Motor neuron (in vitro differentiated cells): ENCODE measurements at regions not wholly inside any gene's neighbourhood (a gene's known extent, or its start where the extent isn't known, plus 50 kb on each side); places are given as distances from the start of the nearest gene placed in this dataset.
"Not testable (repeated sequence)": the region's sequence is repeated elsewhere in the genome, so short reads cannot be mapped to it uniquely, and the experiment has no call there.

Experiments used
- ATAC-seq, 8 experiments: fragments of 200-7000 bp; cut with Tn5 transposase; replicated peaks in 6 of 8; 2 replicates each; pipeline ENCODE4 v1.8.0; 2021; ENCODE audit warnings: mild to moderate bottlenecking in 8 of 8, moderate library complexity in 8 of 8
- H3K27ac ChIP-seq, 2 donors: fragments of 250-450 bp; sonication (Bioruptor Pico); 2 replicates each; pipeline ENCODE4 v1.9.0; 2021; ENCODE audit warnings: antibody characterized with exemption in 2 of 2, mild to moderate bottlenecking in 2 of 2, moderate library complexity in 1 of 2
- H3K4me1 ChIP-seq, 2 donors: fragments of 250-450 bp; sonication (Bioruptor Pico); replicated peaks in 1 of 2; 2 replicates each; pipeline ENCODE4 v1.6.1; 2021; ENCODE audit warnings: antibody characterized with exemption in 2 of 2, mild to moderate bottlenecking in 2 of 2, moderate library complexity in 1 of 2
- H3K4me3 ChIP-seq, 5 donors: fragments of 250-450 bp; sonication (Bioruptor Pico); 2 replicates each; pipeline ENCODE4 v1.9.0; 2021; ENCODE audit warnings: antibody characterized with exemption in 5 of 5, mild to moderate bottlenecking in 5 of 5, moderate library complexity in 4 of 5
- WGBS, 10 experiments: fragments of 450-650 bp; shearing (Covaris generic); methylation state at CpG; one replicate each; pipeline ENCODE4 v1.0.0; 2022; 5-methylcytosine and 5-hydroxymethylcytosine counted together
- in situ Hi-C, 9 experiments: fragments of 400-800 bp; cut with MboI; loops; one replicate each; pipeline ENCODE4 v1.15.0; 2021; ENCODE audit warnings: low sequenced_read_pairs in 9 of 9, low pct_unique_long_range_greater_than_20kb in 2 of 9; ENCODE audit not compliant: unreplicated experiment in 9 of 9

DNA sequence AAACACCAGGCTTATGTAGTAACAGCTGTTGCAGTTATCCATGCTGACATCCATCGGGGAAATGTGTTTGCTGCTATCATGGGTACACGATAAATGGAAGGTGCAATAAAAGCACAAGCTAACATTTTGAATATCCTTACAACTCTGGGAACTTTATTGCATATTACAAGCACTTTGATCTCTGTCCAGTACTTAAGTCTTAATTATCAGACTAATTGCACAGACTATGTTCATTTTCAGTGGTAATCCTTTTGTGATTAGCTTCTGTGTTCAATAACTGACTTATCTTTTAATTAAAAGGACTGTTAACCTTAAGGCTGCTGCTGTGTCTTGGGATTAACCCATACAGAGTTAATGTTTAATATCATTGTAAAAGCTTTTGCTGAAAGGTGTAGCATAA is 101.4 kb upstream of the ATP5MC3 start:
- 17 to 100% (median 42%) methylated on average over 1 to 2 of the region's 2 CpGs; no CpG with 5 or more reads in 1 of the 10 experiments for WGBS, 10 experiments
- Histone ChIP-seq H3K4me1 (peaks cover 12 to 28% of the 10 kb centered on the region in 2 donors), H3K27ac (no peak overlapping the region), H3K4me3 (no peak overlapping the region)
- peak in 2 of 8 experiments; percentile 34 to 43 for ATAC-seq
- in situ Hi-C loops: loop anchor here in 1 of 9 experiments (25.0 kb wide), 1 partner anchor 246 kb away; no protein-coding TSS in a partner anchor

DNA sequence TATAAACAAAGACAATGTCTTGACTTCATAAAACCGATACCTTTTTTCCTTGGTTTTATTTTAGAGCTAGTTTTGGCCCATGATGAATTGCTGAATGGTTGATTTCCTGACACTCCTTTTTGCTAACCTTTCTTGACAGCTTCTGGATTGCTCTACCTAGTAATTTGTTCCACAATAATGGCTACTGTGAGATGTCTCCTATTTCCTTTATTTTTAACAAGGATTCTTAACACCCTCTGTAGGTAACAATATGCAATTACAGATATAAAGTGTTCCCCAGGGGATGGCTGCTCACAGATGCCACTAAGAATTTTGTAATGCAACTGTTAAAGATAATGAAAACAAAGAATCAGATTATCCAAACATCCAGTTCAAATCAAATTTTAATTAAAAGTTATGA is 100.8 kb upstream of the ATP5MC3 start:
- in situ Hi-C loops: loop anchor here in 1 of 9 experiments (25.0 kb wide), 1 partner anchor 245 kb away; no protein-coding TSS in a partner anchor

DNA sequence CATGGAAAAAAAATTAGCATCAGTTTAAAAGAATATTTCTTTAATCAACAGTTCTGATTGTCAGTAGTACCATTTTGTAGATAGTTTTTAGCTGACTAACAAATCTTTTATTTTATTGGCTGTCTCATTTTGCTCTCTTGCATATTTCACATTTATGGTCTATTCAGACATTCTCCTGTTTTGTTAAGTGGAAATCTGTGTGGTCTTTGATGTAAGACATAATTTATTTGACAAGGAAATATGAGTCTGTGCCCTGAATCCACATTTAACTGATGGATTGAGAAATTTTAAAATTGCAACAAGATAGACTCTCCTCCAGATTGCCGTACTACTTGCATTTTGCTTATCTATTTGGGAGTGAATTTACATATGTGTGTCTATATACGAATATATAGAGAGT is 96.3 kb upstream of the ATP5MC3 start:
- in situ Hi-C loops: loop anchor here in 1 of 9 experiments (25.0 kb wide), 1 partner anchor 240 kb away; no protein-coding TSS in a partner anchor
- H3K27ac ChIP-seq: no peak overlapping the region
- H3K4me3 ChIP-seq: no peak overlapping the region
- peaks cover 8 to 34% of the 10 kb centered on the region in 2 donors for H3K4me1 ChIP-seq
- ATAC-seq: peak in 1 of 8 experiments; percentile 34
- WGBS, 10 experiments: 33 to 86% (median 71%) methylated on average over 1 to 2 of the region's 2 CpGs; no CpG with 5 or more reads in 1 of the 10 experiments

More for the DNA sequence above, 100.8 kb upstream of the ATP5MC3 start:
- H3K27ac ChIP-seq: no peak overlapping the region
- WGBS, 10 experiments: 29 to 100% (median 78%) methylated on average over 1 of the region's 1 CpG; no CpG with 5 or more reads in 2 of the 10 experiments
- peaks cover 12 to 34% of the 10 kb centered on the region in 2 donors for H3K4me1 ChIP-seq
- H3K4me3 ChIP-seq: no peak overlapping the region
- ATAC-seq: peak; percentile 48 to 82 (median 68)

GRCh38 chr2:175275539-175275938 is 94.0 kb upstream of the ATP5MC3 start:
- Histone ChIP-seq H3K27ac (no peak overlapping the region), H3K4me3 (no peak overlapping the region), H3K4me1 (peaks cover 0 to 15% of the 10 kb centered on the region in 2 donors)
- peak in 2 of 8 experiments; percentile 66 to 77 for ATAC-seq
- 21 to 75% (median 60%) methylated on average over 1 to 2 of the region's 2 CpGs; no CpG with 5 or more reads in 1 of the 10 experiments for WGBS, 10 experiments
- in situ Hi-C loops: loop anchor here in 1 of 9 experiments (25.0 kb wide), 1 partner anchor 238 kb away; no protein-coding TSS in a partner anchor

DNA sequence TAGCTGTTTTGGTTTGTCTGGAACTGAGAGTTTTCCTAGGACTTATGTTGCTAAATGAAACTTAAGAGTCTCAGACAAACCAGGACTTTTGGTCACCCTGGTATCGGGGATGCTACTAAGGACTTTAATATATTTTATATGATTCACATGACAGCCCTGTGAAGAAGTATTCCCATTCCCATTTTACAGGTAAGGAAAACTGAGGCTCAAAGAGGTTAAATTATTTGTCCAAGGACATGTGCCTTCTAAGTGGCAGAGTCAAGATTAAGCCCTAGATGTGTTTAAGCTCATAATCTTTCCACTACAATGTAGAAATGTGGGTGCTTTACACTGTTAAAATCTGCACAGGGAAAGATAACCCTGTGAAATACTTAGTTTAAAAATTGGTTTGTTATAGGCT is 77.7 kb upstream of the ATP5MC3 start:
- Histone ChIP-seq H3K4me1 (peaks cover 0 to 7% of the 10 kb centered on the region in 2 donors), H3K4me3 (no peak overlapping the region), H3K27ac (no peak overlapping the region)
- in situ Hi-C loops: no loop called here
- 80 to 100% (median 94%) methylated on average over 1 of the region's 1 CpG; no CpG with 5 or more reads in 4 of the 10 experiments for WGBS, 10 experiments
- no peak for ATAC-seq

GRCh38 chr2:175256806-175257585 is 75.5 kb upstream of the ATP5MC3 start:
- Histone ChIP-seq H3K27ac (no peak overlapping the region), H3K4me1 (peaks cover 0 to 3% of the 10 kb centered on the region in 2 donors), H3K4me3 (no peak overlapping the region)
- ATAC-seq: no peak
- 28 to 100% (median 96%) methylated on average over 1 to 16 of the region's 69 CpGs; no CpG with 5 or more reads in 4 of the 10 experiments for WGBS, 10 experiments
- in situ Hi-C loops: no loop called here

DNA sequence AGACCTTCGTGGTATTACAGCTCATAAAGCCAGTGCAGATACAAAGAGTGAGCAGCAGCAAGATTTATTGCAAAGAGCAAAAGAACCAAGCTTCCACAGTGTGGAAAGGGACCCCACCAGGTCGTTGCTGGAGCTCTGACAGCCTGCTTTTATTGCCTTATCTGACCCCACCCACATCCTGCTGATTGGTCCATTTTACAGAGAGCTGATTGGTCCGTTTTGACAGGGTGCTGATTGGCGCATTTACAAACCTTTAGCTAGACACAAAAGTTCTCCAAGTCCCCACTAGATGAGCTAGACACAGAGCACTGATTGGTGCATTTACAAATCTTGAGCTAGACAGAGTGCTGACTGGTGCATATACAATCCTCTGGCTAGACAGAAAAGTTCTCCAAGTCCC is 74.9 kb upstream of the ATP5MC3 start:
- 10 to 100% (median 63%) methylated on average over 1 to 4 of the region's 4 CpGs; no CpG with 5 or more reads in 3 of the 10 experiments for WGBS, 10 experiments
- ATAC-seq, in situ Hi-C loops: not testable (repeated sequence)

GRCh38 chr2:175253871-175254270 is 72.4 kb upstream of the ATP5MC3 start:
- no peak for ATAC-seq
- WGBS, 10 experiments: 0 to 73% (median 63%) methylated on average over 1 to 3 of the region's 3 CpGs; no CpG with 5 or more reads in 1 of the 10 experiments
- H3K27ac ChIP-seq: no peak overlapping the region
- H3K4me1 ChIP-seq: no peaks in the 10 kb centered on the region
- in situ Hi-C loops: no loop called here
- no peak overlapping the region for H3K4me3 ChIP-seq

More for the DNA sequence above, 74.9 kb upstream of the ATP5MC3 start:
- H3K4me1 ChIP-seq, H3K27ac ChIP-seq, H3K4me3 ChIP-seq: not testable (repeated sequence)

DNA sequence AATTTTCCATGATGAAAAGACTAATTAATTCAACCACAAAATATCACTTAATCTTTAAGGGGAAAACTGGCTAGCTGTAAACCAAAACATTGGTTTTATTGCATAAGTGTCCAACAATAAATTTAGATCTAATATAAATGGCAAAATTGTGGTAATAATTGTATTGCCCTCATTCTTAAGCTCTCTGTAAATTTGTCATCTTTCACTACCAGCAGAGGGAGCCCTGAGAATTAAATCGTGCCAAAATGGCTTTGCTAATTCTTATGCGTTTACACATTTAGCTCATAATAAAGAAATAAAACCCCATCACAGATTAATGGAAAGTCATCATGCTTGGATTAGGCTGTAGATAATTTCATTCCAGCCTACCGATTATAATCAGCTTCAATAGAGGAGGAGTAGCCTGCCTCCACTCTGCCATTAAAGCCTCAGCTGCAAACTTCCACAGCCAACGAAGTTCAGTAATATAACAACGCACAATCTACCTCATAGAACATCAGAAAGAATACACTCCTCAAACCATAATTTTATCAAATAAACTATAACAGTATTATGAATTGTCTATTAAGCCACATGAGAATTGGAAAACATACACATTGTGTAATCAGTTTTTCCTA is 70.0 kb upstream of the ATP5MC3 start:
- Histone ChIP-seq H3K4me1 (no peaks in the 10 kb centered on the region), H3K4me3 (no peak overlapping the region), H3K27ac (no peak overlapping the region)
- ATAC-seq: peak in 1 of 8 experiments; percentile 51
- WGBS, 10 experiments: 0 to 50% (median 23%) methylated on average over 2 to 5 of the region's 5 CpGs; no CpG with 5 or more reads in 2 of the 10 experiments
- in situ Hi-C loops: no loop called here

DNA sequence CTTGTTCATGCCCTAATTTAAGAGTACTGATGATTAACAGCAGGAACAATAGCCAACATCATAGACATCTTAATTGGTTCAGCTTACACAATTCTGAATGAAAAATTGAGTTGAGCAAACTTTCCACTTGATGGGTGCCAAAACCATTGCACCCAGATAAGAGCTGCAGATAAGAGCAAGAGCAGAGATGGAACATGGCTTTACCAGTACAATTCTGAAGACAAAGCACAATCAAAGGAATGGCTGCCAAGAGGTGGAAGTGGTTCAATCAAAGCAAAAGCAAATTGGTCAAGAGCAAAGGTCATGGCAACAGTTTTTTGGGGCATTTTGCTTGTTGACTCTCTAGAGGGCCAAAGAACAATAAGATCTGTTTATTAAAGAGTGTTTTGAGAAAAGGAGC is 65.6 kb upstream of the ATP5MC3 start:
- Histone ChIP-seq H3K27ac (no peak overlapping the region), H3K4me3 (no peak overlapping the region), H3K4me1 (no peaks in the 10 kb centered on the region)
- no peak for ATAC-seq
- in situ Hi-C loops: loop anchor here in 1 of 9 experiments (25.0 kb wide), 1 partner anchor 840 kb away; the partner anchor contains the start of genes EVX2, HOXD12 and HOXD13

DNA sequence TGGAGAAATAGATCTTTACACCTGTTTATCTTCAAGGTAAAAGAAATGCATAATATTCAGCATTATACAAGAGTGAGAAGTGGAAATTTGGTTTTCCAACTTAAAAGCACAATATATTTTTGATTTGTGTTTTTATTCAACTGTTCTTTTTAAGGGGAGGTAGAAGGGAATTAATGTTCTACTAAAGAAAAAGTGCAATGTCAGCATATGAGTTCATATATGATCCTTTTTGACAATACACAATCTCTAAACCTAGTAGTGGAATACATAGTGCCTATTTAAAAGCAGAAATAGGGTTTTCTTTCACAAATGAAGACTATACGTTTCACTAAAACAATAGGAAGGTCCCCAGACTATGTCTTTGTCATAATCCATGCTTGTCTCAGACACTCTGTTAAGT is 63.2 kb upstream of the ATP5MC3 start:
- 0 to 83% (median 29%) methylated on average over 1 of the region's 1 CpG; no CpG with 5 or more reads in 1 of the 10 experiments for WGBS, 10 experiments
- Histone ChIP-seq H3K4me1 (no peaks in the 10 kb centered on the region), H3K4me3 (no peak overlapping the region), H3K27ac (no peak overlapping the region)
- ATAC-seq: no peak
- in situ Hi-C loops: loop anchor here in 1 of 9 experiments (25.0 kb wide), 1 partner anchor 843 kb away; the partner anchor contains the start of genes EVX2, HOXD12 and HOXD13

- no peak overlapping the region for H3K27ac ChIP-seq
- WGBS, 10 experiments: 0 to 83% (median 50%) methylated on average over 1 to 2 of the region's 2 CpGs; no CpG with 5 or more reads in 2 of the 10 experiments
- in situ Hi-C loops: loop anchor here in 1 of 9 experiments (25.0 kb wide), 1 partner anchor 846 kb away; the partner anchor contains the start of genes EVX2, HOXD12 and HOXD13
- H3K4me1 ChIP-seq: no peaks in the 10 kb centered on the region
- no peak overlapping the region for H3K4me3 ChIP-seq
- no peak for ATAC-seq
Measured at GRCh38 chr2:175241691-175242090, 60.2 kb upstream of the ATP5MC3 start.

- not testable (repeated sequence) for ATAC-seq
- in situ Hi-C loops: loop anchor here in 1 of 9 experiments (25.0 kb wide), 1 partner anchor 847 kb away; the partner anchor contains the start of genes EVX2, HOXD12 and HOXD13
- 42 to 100% (median 85%) methylated on average over 1 to 2 of the region's 2 CpGs; no CpG with 5 or more reads in 2 of the 10 experiments for WGBS, 10 experiments
Measured at GRCh38 chr2:175240033-175240432, 58.5 kb upstream of the ATP5MC3 start.

More at GRCh38 chr2:175240033-175240432, 58.5 kb upstream of the ATP5MC3 start:
- H3K27ac ChIP-seq, H3K4me3 ChIP-seq, H3K4me1 ChIP-seq: not testable (repeated sequence)
